ENCODE measurements at regions not wholly inside any gene's neighbourhood (a gene's known extent, or its start where the extent isn't known, plus 50 kb on each side); places are given as distances from the start of the nearest gene placed in this dataset.

DNA sequence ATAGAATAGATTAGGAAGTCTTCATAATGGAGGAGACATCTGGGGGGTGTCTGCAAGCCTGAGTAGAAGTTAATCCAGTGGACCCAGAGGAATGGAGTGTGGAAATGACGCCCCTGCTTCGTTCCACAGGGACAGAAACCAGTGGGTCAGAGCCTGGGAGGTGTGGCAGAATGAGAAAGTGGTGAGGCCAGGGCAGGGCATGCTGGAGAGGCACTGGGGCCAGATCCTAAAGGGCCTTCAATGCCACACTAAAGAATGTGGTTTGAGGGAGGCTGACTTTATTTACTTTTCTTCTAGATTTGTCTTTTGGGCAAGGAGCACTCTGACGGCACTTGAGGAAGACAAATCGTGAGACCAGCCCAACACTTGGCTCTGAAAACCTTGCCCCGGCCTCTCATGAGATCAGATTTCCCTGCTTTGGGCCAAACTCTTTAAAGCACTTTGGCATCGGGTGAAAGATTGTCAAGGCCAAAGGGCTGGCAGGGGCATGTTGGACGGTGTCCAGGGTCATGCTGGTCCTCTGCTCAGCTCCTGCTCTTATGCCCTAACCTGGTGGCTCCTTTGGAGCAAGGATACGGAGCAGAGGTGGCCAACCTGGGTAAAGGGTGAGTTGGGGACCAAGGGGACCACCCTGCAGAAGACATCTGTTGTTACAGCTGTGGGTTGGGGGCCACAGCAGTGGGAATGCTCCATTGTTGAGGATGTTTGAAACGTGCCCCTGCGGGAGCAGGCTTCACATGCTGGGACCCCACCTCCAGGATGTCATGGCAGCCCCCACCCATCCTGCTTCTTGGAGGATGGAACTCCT, 157.0 kb upstream of the ZMIZ1 start:
- H3K9me3 Mint-ChIP-seq, result peaks cover 0 to 3% (median 0%) of the 10 kb centered on the region in 7 donors
- no peak overlapping the region for H3K4me3 Mint-ChIP-seq
- H3K36me3 Mint-ChIP-seq, result no peaks in the 10 kb centered on the region
- ATAC-seq (ENCODE audit: low read depth in 2 of 2) (no peak), DNase-seq (no peak)
- H3K4me1 Mint-ChIP-seq, result no peaks in the 10 kb centered on the region
- H3K27ac Mint-ChIP-seq, result no peak overlapping the region
- peaks cover 0 to 22% (median 16%) of the 10 kb centered on the region in 3 donors for H3K27me3 Mint-ChIP-seq

- ATAC-seq (ENCODE audit: low read depth in 2 of 2), result no peak
- H3K4me3 Mint-ChIP-seq, result peak overlapping the region in 1 of 8 donors; percentile 61
- no peak overlapping the region for H3K27ac Mint-ChIP-seq
These were observed 156.2 kb upstream of the ZMIZ1 start for GRCh38 chr10:78912361-78913218.

GRCh38 chr10:78913219-78914059, 155.3 kb upstream of the ZMIZ1 start:
- peaks cover 0 to 27% (median 19%) of the 10 kb centered on the region in 3 donors for H3K27me3 Mint-ChIP-seq
- peaks cover 0 to 3% (median 0%) of the 10 kb centered on the region in 7 donors for H3K9me3 Mint-ChIP-seq
- DNase-seq (no peak), ATAC-seq (ENCODE audit: low read depth in 2 of 2) (no peak)
- H3K4me3 Mint-ChIP-seq, result no peak overlapping the region
- H3K27ac Mint-ChIP-seq, result no peak overlapping the region
- no peaks in the 10 kb centered on the region for H3K36me3 Mint-ChIP-seq
- no peaks in the 10 kb centered on the region for H3K4me1 Mint-ChIP-seq

More at GRCh38 chr10:78912361-78913218, 156.2 kb upstream of the ZMIZ1 start:
- H3K27me3 Mint-ChIP-seq, result peaks cover 0 to 22% (median 12%) of the 10 kb centered on the region in 3 donors
- no peak for DNase-seq
- no peaks in the 10 kb centered on the region for H3K36me3 Mint-ChIP-seq
- H3K9me3 Mint-ChIP-seq, result peaks cover 0 to 3% (median 0%) of the 10 kb centered on the region in 7 donors
- H3K4me1 Mint-ChIP-seq, result no peaks in the 10 kb centered on the region

DNA sequence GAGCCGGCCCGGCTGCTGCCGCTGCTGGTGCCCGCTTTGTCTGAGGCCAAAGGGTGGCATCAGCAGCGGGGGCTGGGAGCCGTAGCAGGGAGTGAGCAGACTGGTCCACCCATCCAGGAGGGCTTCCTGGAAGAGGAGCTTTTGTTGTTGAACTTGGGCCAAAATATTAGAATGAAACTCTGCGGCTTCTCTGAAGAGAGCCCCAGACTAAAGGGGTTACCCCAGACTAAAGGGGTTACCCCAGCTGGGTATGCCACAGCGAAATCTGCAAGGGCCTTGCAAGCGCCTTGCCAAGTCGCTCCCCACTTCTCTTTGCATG, 154.7 kb upstream of the ZMIZ1 start:
- no peak for ATAC-seq (ENCODE audit: low read depth in 2 of 2)
- H3K27me3 Mint-ChIP-seq, result peaks cover 0 to 25% (median 24%) of the 10 kb centered on the region in 3 donors
- no peaks in the 10 kb centered on the region for H3K36me3 Mint-ChIP-seq
- peaks cover 0 to 1% (median 0%) of the 10 kb centered on the region in 7 donors for H3K9me3 Mint-ChIP-seq
- no peak overlapping the region for H3K4me3 Mint-ChIP-seq
- no peak overlapping the region for H3K27ac Mint-ChIP-seq
- H3K4me1 Mint-ChIP-seq, result no peaks in the 10 kb centered on the region
- DNase-seq, result no peak

DNA sequence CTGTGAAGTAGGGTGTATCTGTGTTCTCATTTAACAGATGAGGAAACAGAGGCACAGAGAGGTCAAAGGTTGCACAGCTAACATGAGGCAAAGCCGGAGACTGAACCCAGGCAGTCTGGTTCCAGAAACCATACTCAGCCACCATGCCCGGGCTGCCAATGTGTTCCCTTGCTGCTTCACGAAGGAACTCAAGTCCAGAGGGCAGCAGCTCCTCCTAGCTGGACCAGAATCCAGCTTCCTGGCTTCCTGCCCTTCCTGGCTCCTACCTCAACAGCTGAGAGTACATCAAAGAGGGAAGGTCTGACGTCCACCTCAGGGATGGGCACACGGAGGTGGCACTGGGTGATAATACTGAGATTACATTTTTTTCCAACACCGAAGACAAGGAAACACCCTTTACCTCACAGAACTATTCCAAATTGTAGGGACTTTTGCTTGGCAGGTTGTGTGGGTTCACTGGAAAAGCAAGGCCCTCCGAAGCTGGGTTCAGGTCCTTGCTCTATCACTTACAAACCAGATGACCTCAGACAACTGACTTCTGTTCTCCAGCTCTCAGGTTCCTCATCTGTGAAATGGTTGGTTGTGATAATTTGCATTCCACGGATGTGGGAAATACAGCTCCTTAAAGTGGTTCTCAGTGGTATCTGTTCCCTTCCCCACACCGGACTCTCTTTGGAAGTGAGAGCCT, 154.1 kb upstream of the ZMIZ1 start:
- Mint-ChIP-seq H3K36me3 (no peaks in the 10 kb centered on the region), H3K27ac (no peak overlapping the region)
- no peak for ATAC-seq (ENCODE audit: low read depth in 2 of 2)

DNA sequence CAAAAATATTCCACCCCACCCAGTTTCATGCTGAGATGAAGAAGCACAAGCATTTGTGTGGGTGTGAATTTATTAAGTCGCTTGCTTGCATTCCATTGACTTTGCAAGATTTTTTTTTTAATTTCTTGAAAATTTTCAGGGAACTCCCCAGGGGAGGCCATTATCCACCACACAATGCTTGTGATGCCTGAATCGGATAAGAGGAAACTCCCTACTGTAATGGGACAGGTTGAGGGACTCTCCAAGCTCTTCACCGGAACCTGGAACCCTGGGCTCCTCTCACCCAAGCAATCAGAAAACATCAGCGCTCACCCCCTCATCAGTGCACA, 153.6 kb upstream of the ZMIZ1 start:
- Mint-ChIP-seq H3K4me1 (no peaks in the 10 kb centered on the region), H3K4me3 (no peak overlapping the region), H3K27me3 (peaks cover 5 to 36% (median 32%) of the 10 kb centered on the region in 3 donors), H3K9me3 (peaks cover 0 to 1% (median 0%) of the 10 kb centered on the region in 7 donors), H3K27ac (no peak overlapping the region), H3K36me3 (no peaks in the 10 kb centered on the region)
- DNase-seq, result no peak
- ATAC-seq (ENCODE audit: low read depth in 2 of 2), result no peak

More for the DNA sequence above, 154.1 kb upstream of the ZMIZ1 start:
- no peak for DNase-seq
- no peak overlapping the region for H3K4me3 Mint-ChIP-seq
- H3K27me3 Mint-ChIP-seq, result peaks cover 2 to 31% (median 27%) of the 10 kb centered on the region in 3 donors
- peaks cover 0 to 1% (median 0%) of the 10 kb centered on the region in 7 donors for H3K9me3 Mint-ChIP-seq
- no peaks in the 10 kb centered on the region for H3K4me1 Mint-ChIP-seq

DNA sequence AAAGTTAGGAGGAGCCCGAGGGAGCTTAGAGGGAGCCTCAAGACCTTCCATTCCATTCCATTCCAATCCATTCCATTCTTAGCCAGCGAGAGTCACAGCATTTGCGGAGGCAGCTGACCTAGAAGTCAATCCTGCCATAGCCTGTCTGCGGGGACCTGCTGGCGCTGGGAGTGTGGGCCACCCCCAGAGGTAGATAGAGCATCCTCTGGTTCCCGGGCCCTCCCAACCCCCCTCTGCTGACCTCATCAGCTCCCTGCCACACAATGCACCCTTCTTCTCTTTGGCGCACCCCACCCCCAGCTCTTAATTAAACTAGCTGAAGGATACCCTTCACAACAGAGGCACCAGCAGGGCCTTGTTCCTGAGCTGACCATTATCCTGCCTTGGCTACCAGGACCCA, 152.5 kb upstream of the ZMIZ1 start:
- H3K4me3 Mint-ChIP-seq, result no peak overlapping the region
- no peak for DNase-seq
- no peak overlapping the region for H3K27ac Mint-ChIP-seq
- ATAC-seq (ENCODE audit: low read depth in 2 of 2), result no peak
- H3K4me1 Mint-ChIP-seq, result no peaks in the 10 kb centered on the region
- peaks cover 0 to 1% (median 0%) of the 10 kb centered on the region in 7 donors for H3K9me3 Mint-ChIP-seq
- H3K27me3 Mint-ChIP-seq, result peaks cover 5 to 43% (median 37%) of the 10 kb centered on the region in 3 donors
- no peaks in the 10 kb centered on the region for H3K36me3 Mint-ChIP-seq

DNA sequence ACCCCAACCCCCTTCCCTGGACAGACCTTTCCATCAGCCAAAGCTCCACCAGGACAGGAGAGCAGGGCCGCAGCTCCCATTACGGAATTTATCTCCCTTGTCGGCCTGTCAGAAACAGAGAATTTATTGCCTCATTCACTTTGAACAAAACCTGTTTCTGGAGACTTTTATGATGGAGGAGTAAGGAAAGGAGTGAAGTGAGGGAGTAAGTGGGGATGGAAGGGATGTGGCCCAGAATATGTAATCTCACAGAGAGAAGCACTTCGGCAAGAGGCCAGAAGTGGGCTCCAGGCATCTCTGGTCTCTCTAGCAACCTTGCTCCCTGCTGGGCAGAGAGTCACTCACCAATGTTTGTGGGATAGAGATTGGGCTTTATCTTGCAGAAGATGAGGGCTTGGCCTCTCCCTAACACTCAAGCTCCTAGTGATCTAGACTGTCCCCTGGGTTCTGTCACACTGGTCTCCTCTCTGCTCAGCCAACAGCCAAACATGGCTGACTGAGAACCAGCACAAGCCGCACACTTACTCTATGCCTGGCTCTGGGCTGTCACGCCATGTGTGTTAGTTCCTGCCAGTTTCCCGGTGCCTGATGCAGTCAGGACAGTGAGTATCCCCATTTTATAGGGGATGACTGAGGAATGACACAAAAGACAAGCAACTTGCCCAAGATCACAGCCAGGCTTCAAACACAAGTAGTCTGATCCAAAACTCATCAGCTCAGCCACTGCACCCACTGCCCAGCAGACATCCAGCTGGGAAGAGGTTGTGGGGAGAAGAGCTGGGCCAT, 149.4 kb upstream of the ZMIZ1 start:
- Mint-ChIP-seq H3K27ac (no peak overlapping the region), H3K27me3 (peaks cover 12 to 70% (median 63%) of the 10 kb centered on the region in 3 donors), H3K4me1 (no peaks in the 10 kb centered on the region), H3K36me3 (no peaks in the 10 kb centered on the region), H3K4me3 (no peak overlapping the region), H3K9me3 (peaks cover 0 to 1% (median 0%) of the 10 kb centered on the region in 7 donors)
- ATAC-seq (ENCODE audit: low read depth in 2 of 2), result no peak
- DNase-seq, result no peak

- no peaks in the 10 kb centered on the region for H3K9me3 Mint-ChIP-seq
- H3K27me3 Mint-ChIP-seq, result peaks cover 15 to 70% (median 69%) of the 10 kb centered on the region in 3 donors
- H3K4me1 Mint-ChIP-seq, result no peaks in the 10 kb centered on the region
- H3K27ac Mint-ChIP-seq, result no peak overlapping the region
- H3K4me3 Mint-ChIP-seq, result no peak overlapping the region
- ATAC-seq (ENCODE audit: low read depth in 2 of 2) (no peak), DNase-seq (no peak)
- no peaks in the 10 kb centered on the region for H3K36me3 Mint-ChIP-seq
These were observed 148.8 kb upstream of the ZMIZ1 start for GRCh38 chr10:78920011-78920410.

DNA sequence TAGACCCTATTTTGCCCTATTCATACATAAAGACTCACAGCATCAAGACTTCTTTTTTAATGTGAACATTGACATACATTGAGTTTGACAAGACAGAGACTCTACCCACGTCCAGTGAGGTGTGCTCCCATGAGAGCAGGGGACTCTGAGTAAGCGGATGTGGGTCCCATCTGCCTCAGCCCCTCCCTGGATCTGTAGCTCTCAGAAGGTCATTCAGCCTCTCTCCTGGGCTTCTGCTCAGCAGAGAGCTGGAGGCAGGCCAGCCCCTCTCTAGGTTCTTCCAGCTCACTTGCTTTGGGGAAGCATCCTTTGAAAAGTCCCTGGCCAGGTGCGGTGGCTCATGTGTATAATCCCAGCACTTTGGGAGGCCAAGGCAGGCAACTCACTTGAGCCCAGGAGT, 146.9 kb upstream of the ZMIZ1 start:
- H3K4me3 Mint-ChIP-seq, result no peak overlapping the region

DNA sequence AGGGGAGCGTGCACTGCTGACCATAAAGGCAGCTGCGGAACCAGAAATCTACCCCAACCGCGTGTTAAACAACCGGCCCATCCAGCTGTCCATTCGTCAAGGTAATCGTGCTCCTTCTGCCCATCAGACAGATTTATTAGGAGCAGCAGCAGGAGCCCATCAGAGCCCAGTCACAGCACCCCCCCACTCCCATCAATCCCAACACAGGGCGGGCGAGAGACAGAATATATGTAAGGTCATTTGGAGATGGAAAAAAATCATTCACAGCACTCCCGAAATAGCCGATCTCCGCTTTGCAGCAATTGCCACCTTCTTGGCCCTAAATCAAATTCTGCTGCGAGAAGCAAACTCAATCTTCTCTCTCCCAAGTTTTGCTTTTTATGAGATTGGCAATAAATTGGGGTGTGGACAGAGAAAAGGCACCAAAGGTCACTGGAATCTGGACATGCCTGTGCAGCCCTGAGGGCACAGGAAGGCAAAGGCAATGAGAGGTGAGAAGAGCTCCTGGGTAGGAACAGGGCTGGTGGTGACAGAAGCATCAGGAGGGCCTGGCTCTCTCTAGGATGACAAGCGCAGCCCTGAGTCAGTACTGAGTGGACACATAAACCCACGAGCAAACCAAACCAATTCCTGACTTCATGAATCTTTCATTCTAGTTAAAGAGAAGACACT, 145.0 kb upstream of the ZMIZ1 start:
- Mint-ChIP-seq H3K9me3 (no peaks in the 10 kb centered on the region), H3K4me3 (no peak overlapping the region), H3K36me3 (no peaks in the 10 kb centered on the region), H3K4me1 (no peaks in the 10 kb centered on the region), H3K27me3 (peaks cover 19 to 63% (median 55%) of the 10 kb centered on the region in 3 donors), H3K27ac (no peak overlapping the region)
- ATAC-seq (ENCODE audit: low read depth in 2 of 2), result no peak
- no peak for DNase-seq

More for the DNA sequence above, 146.9 kb upstream of the ZMIZ1 start:
- no peak for DNase-seq
- peaks cover 16 to 65% (median 64%) of the 10 kb centered on the region in 3 donors for H3K27me3 Mint-ChIP-seq
- H3K27ac Mint-ChIP-seq, result no peak overlapping the region
- no peaks in the 10 kb centered on the region for H3K36me3 Mint-ChIP-seq
- no peaks in the 10 kb centered on the region for H3K4me1 Mint-ChIP-seq
- H3K9me3 Mint-ChIP-seq, result no peaks in the 10 kb centered on the region
- no peak for ATAC-seq (ENCODE audit: low read depth in 2 of 2)

Data from naive B cell (primary cell).